ENCODE measurements at regions not wholly inside any gene's neighbourhood (a gene's known extent, or its start where the extent isn't known, plus 50 kb on each side); places are given as distances from the start of the nearest gene placed in this dataset.

- TF ChIP-seq CTCF (IDR thresholded peaks at IDR 0.05; ENCODE audit: borderline replicate concordance, control extremely low read depth, extremely low read depth, insufficient read depth, missing control alignments) = no peak
- no peak for DNase-seq (ENCODE audit: low spot score)
- in situ Hi-C loops (cut with MboI; ENCODE audit: low sequenced_read_pairs, unreplicated experiment) = loop anchor here (25.0 kb wide), 1 partner anchor 1762 kb away; no protein-coding TSS in a partner anchor
These were observed 348.3 kb upstream of the SYT4 start for GRCh38 chr18:43625582-43625981.

GRCh38 chr18:43627848-43628530 lies 350.7 kb upstream of the SYT4 start:
- TF ChIP-seq CTCF (IDR thresholded peaks at IDR 0.05; ENCODE audit: borderline replicate concordance, control extremely low read depth, extremely low read depth, insufficient read depth, missing control alignments) = no peak
- no peak for DNase-seq (ENCODE audit: low spot score)
- in situ Hi-C loops (cut with MboI; ENCODE audit: low sequenced_read_pairs, unreplicated experiment) = loop anchor here (25.0 kb wide), 1 partner anchor 1759 kb away; no protein-coding TSS in a partner anchor

- DNase-seq (ENCODE audit: low spot score) = no peak
- in situ Hi-C loops (cut with MboI; ENCODE audit: low sequenced_read_pairs, unreplicated experiment) = loop anchor here (25.0 kb wide), 1 partner anchor 1752 kb away; no protein-coding TSS in a partner anchor
- no peak for TF ChIP-seq CTCF (IDR thresholded peaks at IDR 0.05; ENCODE audit: borderline replicate concordance, control extremely low read depth, extremely low read depth, insufficient read depth, missing control alignments)
These were observed 357.7 kb upstream of the SYT4 start for GRCh38 chr18:43634994-43635393.

GRCh38 chr18:43635397-43635796 lies 358.1 kb upstream of the SYT4 start:
- no peak for DNase-seq (ENCODE audit: low spot score)
- in situ Hi-C loops (cut with MboI; ENCODE audit: low sequenced_read_pairs, unreplicated experiment) = loop anchor here (25.0 kb wide), 1 partner anchor 1752 kb away; no protein-coding TSS in a partner anchor
- TF ChIP-seq CTCF (IDR thresholded peaks at IDR 0.05; ENCODE audit: borderline replicate concordance, control extremely low read depth, extremely low read depth, insufficient read depth, missing control alignments) = no peak

GRCh38 chr18:43642727-43643330 lies 365.5 kb upstream of the SYT4 start:
- in situ Hi-C loops (cut with MboI; ENCODE audit: low sequenced_read_pairs, unreplicated experiment) = loop anchor here (25.0 kb wide), 1 partner anchor 1744 kb away; no protein-coding TSS in a partner anchor
- DNase-seq (ENCODE audit: low spot score) = no peak
- TF ChIP-seq CTCF (IDR thresholded peaks at IDR 0.05; ENCODE audit: borderline replicate concordance, control extremely low read depth, extremely low read depth, insufficient read depth, missing control alignments) = no peak

GRCh38 chr18:43648002-43648401 lies 370.7 kb upstream of the SYT4 start:
- TF ChIP-seq CTCF (IDR thresholded peaks at IDR 0.05; ENCODE audit: borderline replicate concordance, control extremely low read depth, extremely low read depth, insufficient read depth, missing control alignments) = no peak
- in situ Hi-C loops (cut with MboI; ENCODE audit: low sequenced_read_pairs, unreplicated experiment) = loop anchor here (25.0 kb wide), 1 partner anchor 1739 kb away; no protein-coding TSS in a partner anchor

More at GRCh38 chr18:43648002-43648401, 370.7 kb upstream of the SYT4 start:
- DNase-seq (ENCODE audit: low spot score) = no peak
